Esophagus muscularis mucosa (tissue), 4 donors: ENCODE measurements at regions not wholly inside any gene's neighbourhood (a gene's known extent, or its start where the extent isn't known, plus 50 kb on each side); places are given as distances from the start of the nearest gene placed in this dataset.

Source experiments
- DNase-seq: peaks from one replicate; pipeline ENCODE4 v3.0.0-alpha.2; 2017; ENCODE audit errors: extremely low spot score
- H3K27ac ChIP-seq, 4 donors: fragments of 200-600 bp; sonication (generic); replicated peaks in 1 of 4; 1 replicate in 3 of 4; 2 replicates in 1 of 4; pipeline ENCODE4 v1.5.1; 2016 to 2019; ENCODE audit warnings: mild to moderate bottlenecking in 1 of 4
- H3K27me3 ChIP-seq, 4 donors: fragments of 200-600 bp; sonication (generic); one replicate each; pipeline versions ENCODE4 v1.5.1 to v1.6.0; 2016 to 2019
- H3K36me3 ChIP-seq, 4 donors: fragments of 200-600 bp; sonication (generic); one replicate each; pipeline ENCODE4 v1.5.1; 2016 to 2019
- H3K4me1 ChIP-seq, 4 donors: fragments of 200-600 bp; sonication (generic); one replicate each; pipeline ENCODE4 v1.5.1; 2016 to 2019
- H3K4me3 ChIP-seq, 4 donors: fragments of 200-600 bp; sonication (generic); 1 replicate in 2 of 4; 2 replicates in 2 of 4; pipeline ENCODE4 v1.5.1; 2016 to 2019; ENCODE audit warnings: mild to moderate bottlenecking in 4 of 4, moderate library complexity in 1 of 4
- H3K9me3 ChIP-seq, 4 donors: fragments of 200-600 bp; sonication (generic); 1 replicate in 3 of 4; 2 replicates in 1 of 4; pipeline ENCODE4 v1.5.1; 2016 to 2019
- EP300 ChIP-seq: sonication (generic); formaldehyde crosslinking; IDR thresholded peaks from one replicate; pipeline ENCODE4 v1.6.1; 2017; ENCODE audit warnings: antibody characterized with exemption
- POLR2A ChIP-seq: fragments of 450-650 bp; IDR thresholded peaks from one replicate; pipeline ENCODE4 v1.6.1; 2017; ENCODE audit warnings: antibody characterized with exemption, moderate library complexity, mild to moderate bottlenecking, low read depth
- POLR2AphosphoS5 ChIP-seq, 2 donors: sonication (generic); formaldehyde crosslinking; IDR thresholded peaks; one replicate each; pipeline ENCODE4 v1.6.1; 2017; ENCODE audit warnings: antibody characterized with exemption in 2 of 2
- WGBS: methylation state at CpG from one replicate; pipeline ENCODE4 v1.1.5; 2018; 5-methylcytosine and 5-hydroxymethylcytosine counted together
- intact Hi-C: fragments of 100-400 bp; cut with DNase I; formaldehyde crosslinking; loops from one replicate; pipeline ENCODE4 v1.15.1; 2023
- TF ChIP-seq, protein P1 (sequence below), 3 experiments: fragments of 200-600 bp in 2 of 3; fragments of 450-650 bp in 1 of 3; sonication (generic) in 2 of 3; IDR thresholded peaks; one replicate each; pipeline ENCODE4 v1.5.1; 2017 to 2019; ENCODE audit warnings: antibody characterized with exemption in 3 of 3, mild to moderate bottlenecking in 2 of 3, moderate library complexity in 1 of 3

DNA sequence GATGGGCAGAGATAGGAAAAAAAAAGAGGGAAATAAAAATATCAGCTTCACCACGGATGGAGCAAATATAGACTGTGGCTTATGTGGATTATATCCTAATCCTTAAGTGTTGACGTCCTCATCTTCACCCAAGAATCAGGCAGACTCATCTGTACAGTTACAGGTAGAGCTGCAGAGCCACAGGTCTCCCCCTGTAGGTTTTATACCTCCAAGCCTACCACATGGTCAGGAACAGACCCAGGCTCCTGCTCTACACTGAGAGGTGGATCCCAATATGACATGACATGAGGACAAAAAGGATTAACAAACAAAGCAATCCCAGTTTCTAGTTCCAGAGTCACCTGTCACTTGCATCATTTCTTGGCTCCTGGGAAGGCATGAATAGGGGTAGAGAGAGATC is 400.8 kb downstream of the SEMA3D start:
- TF ChIP-seq, protein P1, sequence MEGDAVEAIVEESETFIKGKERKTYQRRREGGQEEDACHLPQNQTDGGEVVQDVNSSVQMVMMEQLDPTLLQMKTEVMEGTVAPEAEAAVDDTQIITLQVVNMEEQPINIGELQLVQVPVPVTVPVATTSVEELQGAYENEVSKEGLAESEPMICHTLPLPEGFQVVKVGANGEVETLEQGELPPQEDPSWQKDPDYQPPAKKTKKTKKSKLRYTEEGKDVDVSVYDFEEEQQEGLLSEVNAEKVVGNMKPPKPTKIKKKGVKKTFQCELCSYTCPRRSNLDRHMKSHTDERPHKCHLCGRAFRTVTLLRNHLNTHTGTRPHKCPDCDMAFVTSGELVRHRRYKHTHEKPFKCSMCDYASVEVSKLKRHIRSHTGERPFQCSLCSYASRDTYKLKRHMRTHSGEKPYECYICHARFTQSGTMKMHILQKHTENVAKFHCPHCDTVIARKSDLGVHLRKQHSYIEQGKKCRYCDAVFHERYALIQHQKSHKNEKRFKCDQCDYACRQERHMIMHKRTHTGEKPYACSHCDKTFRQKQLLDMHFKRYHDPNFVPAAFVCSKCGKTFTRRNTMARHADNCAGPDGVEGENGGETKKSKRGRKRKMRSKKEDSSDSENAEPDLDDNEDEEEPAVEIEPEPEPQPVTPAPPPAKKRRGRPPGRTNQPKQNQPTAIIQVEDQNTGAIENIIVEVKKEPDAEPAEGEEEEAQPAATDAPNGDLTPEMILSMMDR (IDR thresholded peaks at IDR 0.05), result no peak
- TF ChIP-seq POLR2A (no peak), POLR2AphosphoS5 (IDR thresholded peaks at IDR 0.05) (no peak), EP300 (no peak)
- Histone ChIP-seq H3K4me3 (no peak overlapping the region), H3K4me1 (peaks cover 0 to 16% (median 0%) of the 10 kb centered on the region in 4 donors), H3K36me3 (no peaks in the 10 kb centered on the region), H3K9me3 (no peaks in the 10 kb centered on the region), H3K27ac (no peak overlapping the region), H3K27me3 (no peaks in the 10 kb centered on the region)
- intact Hi-C loops, result no loop called here
- WGBS, result 81% methylated on average over 2 of the region's 2 CpGs
- DNase-seq, result no peak

GRCh38 chr7:84784450-84784849 is 402.4 kb downstream of the SEMA3D start:
- peaks cover 0 to 10% (median 0%) of the 10 kb centered on the region in 4 donors for H3K4me1 ChIP-seq
- 89% methylated on average over 3 of the region's 3 CpGs for WGBS
- no peak overlapping the region for H3K27ac ChIP-seq
- H3K36me3 ChIP-seq, result no peaks in the 10 kb centered on the region
- no peak for DNase-seq
- TF ChIP-seq POLR2A, result no peak
- TF ChIP-seq, protein P1 (IDR thresholded peaks at IDR 0.05), result no peak
- no peak overlapping the region for H3K4me3 ChIP-seq
- H3K9me3 ChIP-seq, result no peaks in the 10 kb centered on the region
- intact Hi-C loops, result no loop called here
- no peaks in the 10 kb centered on the region for H3K27me3 ChIP-seq

DNA sequence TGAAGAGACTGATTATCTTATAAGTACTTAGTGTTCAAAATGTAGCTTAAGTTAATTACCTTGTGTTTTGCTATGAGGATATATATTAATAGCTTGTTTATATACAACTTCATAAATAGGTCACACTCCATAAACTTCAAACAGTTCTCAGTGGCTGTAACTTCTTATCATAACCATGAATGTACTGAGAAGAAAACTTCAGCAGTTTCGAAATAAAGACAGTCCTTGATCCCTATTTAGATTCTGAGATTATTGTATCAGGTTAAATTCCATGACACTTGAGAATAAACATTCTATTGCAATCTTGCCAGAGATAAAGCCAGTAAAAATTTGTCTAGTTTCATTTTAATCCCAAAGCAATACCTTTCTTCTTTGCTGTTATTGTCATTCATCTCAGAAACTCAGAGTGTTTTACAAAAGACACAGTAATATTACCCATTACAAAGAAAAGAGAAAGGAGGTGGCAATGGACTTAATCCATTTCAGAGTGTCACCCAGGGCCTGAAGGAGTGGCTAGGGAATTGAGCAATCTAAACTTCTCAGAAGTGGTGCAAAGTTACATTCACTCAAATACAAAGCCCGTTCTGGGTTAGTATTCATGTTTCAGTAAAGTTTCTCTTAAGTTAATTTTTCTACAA is 403.6 kb downstream of the SEMA3D start:
- Histone ChIP-seq H3K36me3 (no peaks in the 10 kb centered on the region), H3K27ac (no peak overlapping the region), H3K4me3 (no peak overlapping the region), H3K9me3 (no peaks in the 10 kb centered on the region), H3K27me3 (no peaks in the 10 kb centered on the region), H3K4me1 (peaks cover 0 to 10% (median 0%) of the 10 kb centered on the region in 4 donors)
- no peak for DNase-seq
- whole genome bisulfite sequencing, result 57% methylated on average over 2 of the region's 2 CpGs
- intact Hi-C loops, result no loop called here
- TF ChIP-seq EP300, result no peak
- TF ChIP-seq, protein P1 (IDR thresholded peaks at IDR 0.05), result no peak
- TF ChIP-seq POLR2A, result no peak
- no peak for TF ChIP-seq POLR2AphosphoS5 (IDR thresholded peaks at IDR 0.05)

DNA sequence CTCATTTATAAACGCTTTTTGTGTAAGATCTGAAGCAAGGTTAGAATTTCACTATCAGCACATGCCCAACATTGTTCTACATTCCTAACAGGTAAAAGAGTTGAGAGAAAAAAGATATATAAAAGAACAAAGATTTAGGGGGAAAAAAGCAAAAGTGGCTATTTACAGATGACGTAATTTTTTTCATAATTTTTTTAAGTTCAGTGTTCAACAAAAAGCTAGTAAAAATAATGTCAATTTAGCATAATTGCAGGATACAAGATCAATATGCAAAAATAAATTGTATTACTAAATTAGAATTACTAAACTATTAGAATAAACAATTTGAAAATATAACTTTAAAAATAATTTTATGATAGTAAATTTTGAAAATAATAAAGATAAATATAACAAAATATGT is 405.0 kb downstream of the SEMA3D start:
- Histone ChIP-seq H3K27ac (no peak overlapping the region), H3K36me3 (no peaks in the 10 kb centered on the region), H3K4me1 (peaks cover 0 to 10% (median 0%) of the 10 kb centered on the region in 4 donors), H3K27me3 (no peaks in the 10 kb centered on the region), H3K9me3 (no peaks in the 10 kb centered on the region), H3K4me3 (no peak overlapping the region)
- no peak for DNase-seq
- intact Hi-C loops, result no loop called here
- TF ChIP-seq, protein P1 (IDR thresholded peaks at IDR 0.05), result no peak
- TF ChIP-seq POLR2AphosphoS5 (IDR thresholded peaks at IDR 0.05) (no peak), EP300 (no peak), POLR2A (no peak)
- WGBS, result 93% methylated on average over 2 of the region's 2 CpGs
